Fibroblast of villous mesenchyme (primary cell): ENCODE measurements at regions not wholly inside any gene's neighbourhood (a gene's known extent, or its start where the extent isn't known, plus 50 kb on each side); places are given as distances from the start of the nearest gene placed in this dataset.

Experiments
- DNase-seq: peaks from one replicate; pipeline ENCODE4 v3.0.0-alpha.2; 2010; ENCODE audit warnings: low read depth
- H3K4me3 ChIP-seq: 2 replicates; pipeline ENCODE4 v1.5.1; 2011; ENCODE audit warnings: low read depth, mild to moderate bottlenecking, low read length
- TF ChIP-seq, protein P1 (sequence below): IDR thresholded peaks from 2 replicates; pipeline ENCODE4 v1.5.1; 2012; ENCODE audit warnings: low read depth, mild to moderate bottlenecking, low read length; ENCODE audit not compliant: insufficient read depth

DNA sequence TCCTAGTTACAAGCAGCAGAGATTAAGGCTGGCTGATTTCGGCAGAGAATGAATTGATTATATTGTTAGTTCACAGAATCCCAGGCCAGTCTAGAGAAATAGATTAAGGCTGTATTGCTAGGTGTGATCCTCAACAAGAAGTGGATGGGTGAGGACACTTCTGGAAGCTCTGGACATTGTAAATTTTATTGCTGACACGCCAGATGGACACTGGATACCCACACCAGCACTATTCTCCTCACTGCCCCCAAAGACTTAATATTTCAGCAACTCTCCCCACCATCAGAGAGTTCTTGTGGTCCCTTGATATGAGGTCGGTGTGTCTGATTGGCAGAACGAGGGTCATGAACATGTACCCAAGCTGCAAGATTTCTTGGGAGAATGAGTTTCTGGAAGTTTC lies 171.6 kb upstream of the EGFLAM start:
- DNase-seq: no peak
- H3K4me3 ChIP-seq: no peak overlapping the region
- TF ChIP-seq, protein P1, sequence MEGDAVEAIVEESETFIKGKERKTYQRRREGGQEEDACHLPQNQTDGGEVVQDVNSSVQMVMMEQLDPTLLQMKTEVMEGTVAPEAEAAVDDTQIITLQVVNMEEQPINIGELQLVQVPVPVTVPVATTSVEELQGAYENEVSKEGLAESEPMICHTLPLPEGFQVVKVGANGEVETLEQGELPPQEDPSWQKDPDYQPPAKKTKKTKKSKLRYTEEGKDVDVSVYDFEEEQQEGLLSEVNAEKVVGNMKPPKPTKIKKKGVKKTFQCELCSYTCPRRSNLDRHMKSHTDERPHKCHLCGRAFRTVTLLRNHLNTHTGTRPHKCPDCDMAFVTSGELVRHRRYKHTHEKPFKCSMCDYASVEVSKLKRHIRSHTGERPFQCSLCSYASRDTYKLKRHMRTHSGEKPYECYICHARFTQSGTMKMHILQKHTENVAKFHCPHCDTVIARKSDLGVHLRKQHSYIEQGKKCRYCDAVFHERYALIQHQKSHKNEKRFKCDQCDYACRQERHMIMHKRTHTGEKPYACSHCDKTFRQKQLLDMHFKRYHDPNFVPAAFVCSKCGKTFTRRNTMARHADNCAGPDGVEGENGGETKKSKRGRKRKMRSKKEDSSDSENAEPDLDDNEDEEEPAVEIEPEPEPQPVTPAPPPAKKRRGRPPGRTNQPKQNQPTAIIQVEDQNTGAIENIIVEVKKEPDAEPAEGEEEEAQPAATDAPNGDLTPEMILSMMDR: no peak

DNA sequence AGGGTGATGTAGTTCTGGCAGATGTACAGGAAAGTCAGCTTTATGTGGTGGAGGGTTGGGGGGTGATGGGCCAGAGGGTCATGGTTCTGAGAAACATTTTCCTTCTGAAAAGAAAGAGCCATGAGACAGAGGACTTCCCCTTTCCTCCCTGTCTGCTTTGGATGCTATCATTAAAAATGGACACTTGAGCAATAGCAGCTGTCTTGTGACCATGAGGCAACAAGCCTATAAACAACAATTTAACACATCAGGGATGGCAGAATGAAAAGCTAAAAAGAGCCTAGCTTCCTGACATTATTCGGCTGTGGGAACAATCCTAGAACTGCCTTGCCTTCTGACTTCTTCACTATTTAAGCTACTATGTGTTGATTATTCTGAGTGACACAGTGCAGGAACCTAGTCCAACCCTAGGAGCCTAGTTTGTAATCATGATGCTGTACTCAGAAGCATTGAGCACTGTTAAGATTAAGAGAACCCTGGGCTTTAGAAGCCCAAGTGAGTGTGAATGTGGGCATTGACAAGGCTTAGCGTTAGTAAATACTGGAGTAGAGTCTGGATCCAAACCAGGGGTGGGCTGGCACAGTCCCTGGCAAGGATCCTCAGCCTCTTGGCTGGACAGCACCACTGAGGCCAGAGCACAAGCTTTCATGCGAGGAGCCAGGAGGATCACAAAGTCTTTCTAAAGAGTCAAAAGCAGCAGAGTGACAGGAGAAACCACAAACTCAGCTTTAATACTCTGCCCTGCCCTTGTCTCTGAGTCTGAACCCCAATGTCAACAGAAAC lies 178.5 kb upstream of the EGFLAM start:
- TF ChIP-seq, protein P1: no peak
- DNase-seq: peak; percentile 77

DNA sequence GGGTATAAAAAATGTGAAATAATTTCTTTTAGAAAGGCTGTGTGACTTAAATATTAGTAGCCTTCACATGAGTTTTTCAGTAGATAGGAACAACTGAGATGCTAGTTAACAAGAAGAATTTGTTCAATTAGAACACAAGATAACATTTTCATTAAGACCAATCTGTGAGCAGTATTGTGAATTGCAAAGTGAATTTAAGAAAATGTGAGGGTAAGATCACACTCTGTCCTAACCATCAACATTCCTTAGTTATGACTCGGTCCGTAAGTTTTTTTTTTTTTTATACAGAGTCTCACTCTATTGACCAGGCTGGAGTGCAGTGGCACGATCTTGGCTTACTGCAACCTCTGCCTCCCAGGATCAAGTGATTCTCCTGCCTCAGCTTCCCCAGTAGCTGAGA lies 180.2 kb upstream of the EGFLAM start:
- DNase-seq: peak; percentile 36
- H3K4me3 ChIP-seq: no peak overlapping the region
- TF ChIP-seq, protein P1: no peak

More for the DNA sequence above, 178.5 kb upstream of the EGFLAM start:
- no peak overlapping the region for H3K4me3 ChIP-seq

DNA sequence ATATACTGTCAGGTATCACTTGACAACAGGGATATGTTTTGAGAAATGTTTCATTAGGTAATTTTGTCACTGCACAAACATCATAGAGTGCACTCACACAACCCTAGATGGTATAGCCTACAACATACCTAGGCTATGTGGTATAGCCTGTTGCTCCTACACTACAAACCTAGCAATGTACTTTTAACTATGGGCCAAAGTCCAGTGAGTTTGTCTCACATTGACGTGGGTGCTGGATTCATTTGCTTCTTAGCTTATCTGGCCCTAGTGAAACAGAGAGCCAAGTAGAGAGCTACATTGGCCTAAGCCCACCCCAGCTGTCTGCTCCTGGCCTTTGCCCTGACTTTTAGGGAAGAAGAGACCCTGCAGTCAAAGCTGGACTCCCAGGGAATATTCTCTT lies 180.7 kb upstream of the EGFLAM start:
- TF ChIP-seq, protein P1: no peak
- H3K4me3 ChIP-seq: no peak overlapping the region
- DNase-seq: no peak

DNA sequence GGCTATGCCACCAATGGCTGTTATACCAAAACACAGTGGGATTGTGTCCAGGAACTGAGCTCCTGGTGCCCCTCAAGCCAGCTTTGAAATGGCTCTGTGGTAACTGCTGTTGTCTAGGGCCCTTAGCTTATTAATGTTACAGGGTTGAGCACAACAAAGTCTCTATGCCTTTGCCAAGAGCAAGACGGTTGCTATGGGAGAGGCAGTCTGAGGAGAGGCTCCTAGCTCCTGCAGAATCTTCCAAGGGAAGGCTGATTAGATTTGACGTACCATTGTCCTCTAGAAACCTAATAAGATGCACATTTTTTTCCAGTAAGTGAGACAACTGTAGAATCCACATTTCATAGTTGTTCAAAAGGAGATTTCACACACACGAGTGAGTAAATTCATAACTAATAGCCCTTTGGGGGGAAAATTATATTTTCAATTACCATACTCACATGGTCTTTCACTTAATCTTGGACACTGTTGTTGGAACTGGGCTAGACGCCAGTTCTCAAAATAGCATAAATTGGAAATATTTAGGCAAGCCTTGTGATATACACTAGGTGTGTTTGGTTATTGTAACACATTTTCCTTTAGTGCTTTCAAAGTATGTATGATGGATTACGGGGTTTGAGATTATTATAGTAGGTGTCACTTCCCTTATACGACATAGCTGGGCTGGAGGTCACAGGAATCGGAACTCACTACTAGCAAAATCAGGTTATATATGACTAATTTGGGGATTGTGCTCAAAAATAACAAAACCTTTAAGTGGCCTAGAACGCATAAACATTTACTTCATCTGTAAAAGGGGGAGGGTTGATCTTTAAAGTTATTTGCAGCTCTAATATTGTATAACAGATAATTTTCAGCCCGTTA lies 186.3 kb upstream of the EGFLAM start:
- no peak for DNase-seq
- TF ChIP-seq, protein P1: no peak
- no peak overlapping the region for H3K4me3 ChIP-seq

DNA sequence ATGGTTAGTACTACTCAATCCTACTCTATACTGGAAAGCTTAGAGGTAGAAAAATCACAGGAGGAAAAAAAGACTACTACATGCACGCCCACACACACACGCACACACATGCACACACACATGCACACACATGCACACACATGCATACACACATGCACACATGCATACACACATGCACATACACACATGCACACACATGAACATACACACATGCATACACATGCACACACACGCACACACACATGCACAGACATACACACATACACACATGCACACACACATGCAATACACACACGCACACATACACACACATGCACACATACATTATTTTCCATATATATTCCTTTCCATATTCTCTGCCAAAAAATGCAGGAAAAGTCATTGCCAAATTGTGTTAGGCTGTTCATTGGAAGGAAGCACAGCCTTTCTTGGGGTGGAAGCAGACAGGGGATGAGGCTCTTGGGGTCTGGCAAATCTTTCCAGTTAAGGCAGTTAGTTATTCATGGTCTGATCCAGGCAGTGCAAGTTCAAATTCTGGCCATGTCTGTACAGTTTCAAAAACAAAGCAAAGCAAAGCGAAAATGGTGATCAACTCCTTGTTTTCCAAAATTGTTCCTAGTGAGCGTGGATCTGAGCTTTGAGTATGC lies 187.9 kb upstream of the EGFLAM start:
- TF ChIP-seq, protein P1: no peak
- DNase-seq: no peak
- no peak overlapping the region for H3K4me3 ChIP-seq
